ENCODE measurements at regions not wholly inside any gene's neighbourhood (a gene's known extent, or its start where the extent isn't known, plus 50 kb on each side); places are given as distances from the start of the nearest gene placed in this dataset.
"Not testable (repeated sequence)": the region's sequence is repeated elsewhere in the genome, so short reads cannot be mapped to it uniquely, and the experiment has no call there.

DNA sequence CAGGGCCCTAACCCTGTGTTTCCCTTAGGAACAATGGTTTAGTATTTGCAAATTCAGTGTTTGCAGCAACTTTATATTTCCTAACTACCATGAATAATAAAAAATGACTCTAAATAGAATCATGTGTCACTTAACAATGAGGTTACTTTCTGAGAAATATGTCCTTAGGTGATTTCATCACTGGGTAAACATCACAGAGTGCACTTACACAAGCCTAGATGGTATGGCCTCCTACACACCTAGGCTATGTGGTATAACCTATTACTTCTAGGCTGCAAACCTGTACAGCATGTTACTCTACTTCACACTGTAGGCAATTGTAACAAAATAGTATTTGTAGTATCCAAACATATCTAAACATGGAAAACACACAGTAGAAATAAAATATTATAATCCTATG is 1174.6 kb upstream of the LRRTM3 start:
- H3K9me3 ChIP-seq (ENCODE audit: control insufficient read depth, insufficient read depth, low read length), result no peaks in the 10 kb centered on the region
- H3K4me1 ChIP-seq (ENCODE audit: insufficient read depth, low read length), result no peaks in the 10 kb centered on the region
- H3K9ac ChIP-seq (ENCODE audit: low read depth, low read length), result no peak overlapping the region
- no peaks in the 10 kb centered on the region for H3K36me3 ChIP-seq (ENCODE audit: insufficient read depth, low read length)

DNA sequence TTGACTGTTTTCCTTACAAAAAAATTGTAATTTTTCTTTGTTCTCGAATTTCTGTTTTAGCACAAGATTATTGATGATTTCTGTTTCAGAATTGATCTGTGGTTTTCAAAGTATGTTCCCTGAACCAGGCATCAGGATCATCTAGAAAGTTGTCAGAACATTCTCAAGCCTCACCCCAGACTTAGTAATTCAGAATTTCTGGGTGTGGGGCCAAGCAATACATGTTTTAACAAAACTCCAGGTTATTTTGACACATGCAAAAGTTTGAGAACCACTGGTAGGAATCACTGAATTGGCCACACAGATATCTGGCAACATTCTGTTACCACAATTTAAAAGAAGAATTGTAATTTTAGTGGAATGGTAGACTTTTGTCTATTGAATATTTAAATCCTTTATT is 1173.9 kb upstream of the LRRTM3 start:
- no peaks in the 10 kb centered on the region for H3K36me3 ChIP-seq (ENCODE audit: insufficient read depth, low read length)
- H3K9me3 ChIP-seq (ENCODE audit: control insufficient read depth, insufficient read depth, low read length), result no peaks in the 10 kb centered on the region
- H3K9ac ChIP-seq (ENCODE audit: low read depth, low read length), result no peak overlapping the region
- no peaks in the 10 kb centered on the region for H3K4me1 ChIP-seq (ENCODE audit: insufficient read depth, low read length)

DNA sequence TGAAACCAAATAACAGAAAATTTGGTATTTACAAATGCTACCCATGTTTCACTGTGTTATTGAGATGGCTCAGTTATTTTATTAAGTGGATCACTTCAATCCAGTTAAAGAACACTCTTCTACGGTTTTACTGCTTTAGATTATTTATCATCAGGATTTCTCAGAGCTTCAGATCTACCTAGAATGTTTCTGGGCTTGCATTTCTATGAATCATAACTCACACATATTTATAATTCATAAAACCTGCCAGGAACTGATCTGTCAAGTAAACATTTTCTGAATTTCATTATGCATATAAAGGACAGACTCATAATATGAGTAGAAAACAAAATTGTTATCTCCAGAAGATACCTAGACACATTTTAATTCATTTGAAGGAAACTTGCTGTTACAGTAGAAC is 1172.3 kb upstream of the LRRTM3 start:
- Histone ChIP-seq H3K4me1 (ENCODE audit: insufficient read depth, low read length) (no peaks in the 10 kb centered on the region), H3K9me3 (ENCODE audit: control insufficient read depth, insufficient read depth, low read length) (no peaks in the 10 kb centered on the region), H3K9ac (ENCODE audit: low read depth, low read length) (no peak overlapping the region), H3K36me3 (ENCODE audit: insufficient read depth, low read length) (no peaks in the 10 kb centered on the region)

DNA sequence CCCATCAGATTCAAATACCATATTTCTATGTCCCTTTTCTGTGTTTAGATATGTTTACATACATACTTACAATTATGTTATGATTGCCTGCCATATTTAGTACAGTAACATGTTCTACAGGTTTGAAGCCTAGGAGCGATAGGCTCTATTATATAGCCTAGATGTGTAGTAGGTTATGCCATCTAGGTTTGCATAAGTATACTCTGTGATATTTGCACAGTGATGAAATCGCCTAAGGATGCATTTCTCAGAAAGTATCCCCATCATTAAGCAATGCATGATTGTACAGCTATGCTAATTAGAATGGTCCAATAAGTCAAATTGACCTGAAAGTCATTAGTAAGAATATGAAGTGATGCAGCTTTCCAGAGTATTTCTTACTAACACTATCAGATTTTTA is 1171.7 kb upstream of the LRRTM3 start:
- Histone ChIP-seq H3K36me3 (ENCODE audit: insufficient read depth, low read length) (no peaks in the 10 kb centered on the region), H3K9ac (ENCODE audit: low read depth, low read length) (no peak overlapping the region), H3K9me3 (ENCODE audit: control insufficient read depth, insufficient read depth, low read length) (no peaks in the 10 kb centered on the region), H3K4me1 (ENCODE audit: insufficient read depth, low read length) (no peaks in the 10 kb centered on the region)

DNA sequence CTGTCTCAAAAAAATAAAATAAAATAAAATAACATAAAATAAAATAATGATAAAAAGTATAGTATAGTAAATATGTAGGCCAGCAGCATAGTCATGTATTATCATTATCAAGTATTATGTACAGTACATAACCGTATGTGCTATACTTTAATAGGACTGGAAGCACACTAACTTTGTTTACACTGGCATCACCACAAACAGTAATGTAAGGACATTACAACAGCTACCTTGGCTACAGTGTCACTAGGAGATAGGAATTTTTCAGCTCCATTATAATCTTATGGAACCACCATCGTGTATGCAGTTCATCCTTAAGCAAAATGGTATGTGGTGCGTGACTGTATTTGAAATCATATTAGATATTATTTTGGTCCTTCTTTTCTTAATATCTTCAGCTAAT is 1163.5 kb upstream of the LRRTM3 start:
- H3K4me1 ChIP-seq (ENCODE audit: insufficient read depth, low read length), result no peaks in the 10 kb centered on the region
- H3K9ac ChIP-seq (ENCODE audit: low read depth, low read length), result no peak overlapping the region
- no peaks in the 10 kb centered on the region for H3K9me3 ChIP-seq (ENCODE audit: control insufficient read depth, insufficient read depth, low read length)
- no peaks in the 10 kb centered on the region for H3K36me3 ChIP-seq (ENCODE audit: insufficient read depth, low read length)

DNA sequence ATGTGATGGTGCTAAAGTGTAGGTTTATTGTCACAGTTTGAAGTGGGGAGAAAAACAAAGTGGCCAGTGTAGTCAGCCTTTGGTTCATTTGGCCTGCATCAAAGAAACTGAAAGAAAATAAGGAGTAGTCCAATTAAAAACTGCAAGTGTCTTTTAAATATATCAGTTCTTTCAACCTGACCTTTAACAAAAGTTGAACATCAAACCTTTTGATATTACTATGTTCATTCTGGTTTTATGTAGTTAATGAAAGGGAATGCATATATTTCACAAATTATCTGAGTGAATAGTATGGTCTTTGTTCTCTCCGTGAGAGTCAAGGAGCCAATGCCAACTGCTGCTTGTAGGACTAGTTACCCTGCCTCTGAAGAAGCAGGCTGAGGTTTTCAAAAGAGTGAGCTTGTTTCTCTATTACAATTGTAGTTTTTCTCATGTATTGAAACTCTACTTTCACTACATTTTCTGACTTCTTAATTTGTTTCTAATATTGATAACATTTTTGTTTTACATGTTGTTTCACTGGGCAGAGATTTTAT is 1160.8 kb upstream of the LRRTM3 start:
- Histone ChIP-seq H3K4me1 (ENCODE audit: insufficient read depth, low read length) (no peaks in the 10 kb centered on the region), H3K9me3 (ENCODE audit: control insufficient read depth, insufficient read depth, low read length) (no peaks in the 10 kb centered on the region), H3K36me3 (ENCODE audit: insufficient read depth, low read length) (no peaks in the 10 kb centered on the region), H3K9ac (ENCODE audit: low read depth, low read length) (no peak overlapping the region)

DNA sequence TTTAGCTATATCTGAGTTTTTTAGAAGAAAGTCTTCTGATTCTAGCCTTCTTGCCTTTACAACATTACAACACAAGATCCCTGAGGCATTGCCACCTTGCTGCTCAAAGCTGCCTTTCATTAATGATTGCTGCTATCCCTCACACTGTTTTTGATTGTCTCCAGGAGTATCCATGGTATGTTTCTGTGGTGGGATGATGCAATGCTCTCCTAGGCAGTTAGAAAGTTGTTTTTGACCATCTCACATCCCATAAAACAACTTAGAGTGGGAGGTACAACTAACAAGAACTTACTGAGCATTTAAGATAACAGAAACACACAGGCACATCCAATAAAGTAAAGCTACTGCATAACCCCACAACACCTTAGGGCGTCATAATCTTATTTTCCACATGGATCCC is 1156.0 kb upstream of the LRRTM3 start:
- H3K36me3 ChIP-seq (ENCODE audit: insufficient read depth, low read length), result no peaks in the 10 kb centered on the region
- no peaks in the 10 kb centered on the region for H3K4me1 ChIP-seq (ENCODE audit: insufficient read depth, low read length)
- no peak overlapping the region for H3K9ac ChIP-seq (ENCODE audit: low read depth, low read length)
- H3K9me3 ChIP-seq (ENCODE audit: control insufficient read depth, insufficient read depth, low read length), result no peaks in the 10 kb centered on the region

DNA sequence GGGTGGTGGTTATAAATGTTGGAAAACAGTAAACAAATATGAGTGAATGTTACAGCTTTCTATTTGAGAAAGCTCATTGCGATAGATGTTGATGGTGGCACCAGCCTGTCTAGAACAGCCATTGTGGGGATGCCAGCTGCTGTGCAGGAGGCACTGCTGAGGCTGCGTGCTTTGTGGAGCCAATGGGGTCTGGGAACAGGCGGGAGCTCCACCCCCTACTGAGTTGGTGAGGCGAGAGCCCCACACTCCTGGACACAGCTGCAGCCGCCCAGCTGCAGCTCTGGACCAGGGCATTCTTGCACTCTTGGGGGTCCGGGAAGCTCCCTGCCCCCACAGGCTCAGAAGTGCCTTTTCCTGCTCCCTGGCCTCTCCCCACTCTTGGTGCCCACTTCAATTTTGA is 1147.1 kb upstream of the LRRTM3 start:
- Histone ChIP-seq H3K9ac (ENCODE audit: low read depth, low read length) (no peak overlapping the region), H3K36me3 (ENCODE audit: insufficient read depth, low read length) (no peaks in the 10 kb centered on the region), H3K4me1 (ENCODE audit: insufficient read depth, low read length) (no peaks in the 10 kb centered on the region), H3K9me3 (ENCODE audit: control insufficient read depth, insufficient read depth, low read length) (peaks cover 3% of the 10 kb centered on the region; the same call in 1 of the 2 replicates)

DNA sequence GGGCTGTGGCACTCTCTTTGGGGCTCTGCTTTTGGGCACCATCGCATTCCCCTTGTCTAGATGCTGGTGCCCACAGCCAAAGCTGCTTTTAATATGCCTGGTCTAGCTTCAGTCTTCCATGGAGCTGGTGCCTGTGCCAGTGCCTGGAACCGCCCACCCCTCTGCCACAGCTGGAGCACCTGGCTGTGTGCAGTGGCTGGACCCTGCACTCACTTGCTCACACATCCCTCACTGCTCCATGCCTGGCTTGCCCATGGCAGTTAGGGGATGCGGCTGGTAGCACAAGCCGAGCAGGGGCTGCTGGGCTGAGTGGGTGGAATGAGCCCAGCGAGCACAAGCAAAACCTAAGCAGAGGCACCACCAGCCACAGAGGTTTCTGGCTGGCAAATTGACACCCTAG is 1145.9 kb upstream of the LRRTM3 start:
- Histone ChIP-seq H3K9me3 (ENCODE audit: control insufficient read depth, insufficient read depth, low read length) (peaks cover 3% of the 10 kb centered on the region; the same call in 1 of the 2 replicates), H3K4me1 (ENCODE audit: insufficient read depth, low read length) (no peaks in the 10 kb centered on the region), H3K36me3 (ENCODE audit: insufficient read depth, low read length) (no peaks in the 10 kb centered on the region)

DNA sequence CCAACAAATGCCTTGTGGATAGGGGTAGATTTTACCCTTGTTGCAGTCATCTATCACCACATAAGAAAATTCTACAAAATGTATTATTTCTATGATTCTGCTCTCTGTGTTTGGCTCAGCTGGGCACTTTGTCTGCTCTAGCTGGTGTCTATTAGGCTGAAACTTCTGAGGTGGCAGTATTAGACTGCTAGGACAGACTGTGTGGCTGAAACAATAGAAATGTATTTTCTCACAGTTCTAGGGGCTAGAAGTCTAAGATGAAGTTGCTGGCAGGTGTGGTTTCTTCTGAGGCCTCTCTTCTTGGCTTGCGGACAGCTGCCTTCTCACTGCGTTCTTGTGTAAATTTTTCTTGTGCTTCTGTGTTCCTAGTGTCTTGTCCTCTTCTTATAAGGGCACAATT is 1139.6 kb upstream of the LRRTM3 start:
- H3K4me1 ChIP-seq (ENCODE audit: insufficient read depth, low read length), result no peaks in the 10 kb centered on the region
- no peaks in the 10 kb centered on the region for H3K9me3 ChIP-seq (ENCODE audit: control insufficient read depth, insufficient read depth, low read length)
- H3K36me3 ChIP-seq (ENCODE audit: insufficient read depth, low read length), result no peaks in the 10 kb centered on the region
- H3K9ac ChIP-seq (ENCODE audit: low read depth, low read length), result no peak overlapping the region

More for the DNA sequence above, 1145.9 kb upstream of the LRRTM3 start:
- H3K9ac ChIP-seq (ENCODE audit: low read depth, low read length), result no peak overlapping the region

DNA sequence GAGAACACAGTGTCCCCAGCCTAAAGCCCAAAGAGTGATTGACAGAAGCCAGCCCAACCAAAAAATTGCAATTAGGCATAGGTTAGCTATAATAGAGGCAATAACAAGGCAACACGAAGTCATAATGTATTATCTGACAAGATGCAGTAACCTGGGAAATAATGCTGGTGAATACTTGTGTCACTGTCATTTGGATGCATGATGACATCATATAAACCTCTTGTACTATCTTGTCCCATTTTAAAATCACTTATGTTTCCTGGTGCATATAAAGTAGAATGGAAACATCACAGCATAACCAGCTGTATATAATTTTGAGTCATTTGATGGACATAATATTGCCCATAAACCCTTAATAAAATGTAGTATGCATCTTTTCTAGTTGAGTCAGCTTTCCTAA is 1138.3 kb upstream of the LRRTM3 start:
- Histone ChIP-seq H3K9me3 (ENCODE audit: control insufficient read depth, insufficient read depth, low read length) (no peaks in the 10 kb centered on the region), H3K9ac (ENCODE audit: low read depth, low read length) (no peak overlapping the region), H3K36me3 (ENCODE audit: insufficient read depth, low read length) (no peaks in the 10 kb centered on the region), H3K4me1 (ENCODE audit: insufficient read depth, low read length) (0 out of 2 replicates have a peak, but pooled peaks cover 5% of the 10 kb centered on the region)

DNA sequence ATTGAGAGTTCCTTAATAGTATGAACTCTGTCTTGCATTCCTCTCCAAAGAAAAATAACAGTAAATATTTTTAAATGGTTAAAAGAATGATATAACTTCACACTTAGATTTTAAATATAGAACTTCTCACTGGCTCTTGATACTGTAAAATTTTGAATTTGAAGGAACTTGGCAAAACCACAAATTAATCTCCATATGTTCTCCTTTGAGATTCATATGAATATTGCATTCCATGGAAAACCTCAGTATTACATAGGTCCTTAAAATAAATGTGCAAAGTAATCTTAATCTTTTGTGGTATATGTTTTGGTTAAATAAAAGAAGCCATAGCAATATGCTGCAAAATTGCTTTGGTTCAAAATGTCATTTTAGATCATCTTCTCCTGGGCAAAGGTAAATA is 1137.6 kb upstream of the LRRTM3 start:
- Histone ChIP-seq H3K4me1 (ENCODE audit: insufficient read depth, low read length) (0 out of 2 replicates have a peak, but pooled peaks cover 5% of the 10 kb centered on the region), H3K9me3 (ENCODE audit: control insufficient read depth, insufficient read depth, low read length) (no peaks in the 10 kb centered on the region), H3K9ac (ENCODE audit: low read depth, low read length) (no peak overlapping the region), H3K36me3 (ENCODE audit: insufficient read depth, low read length) (no peaks in the 10 kb centered on the region)

DNA sequence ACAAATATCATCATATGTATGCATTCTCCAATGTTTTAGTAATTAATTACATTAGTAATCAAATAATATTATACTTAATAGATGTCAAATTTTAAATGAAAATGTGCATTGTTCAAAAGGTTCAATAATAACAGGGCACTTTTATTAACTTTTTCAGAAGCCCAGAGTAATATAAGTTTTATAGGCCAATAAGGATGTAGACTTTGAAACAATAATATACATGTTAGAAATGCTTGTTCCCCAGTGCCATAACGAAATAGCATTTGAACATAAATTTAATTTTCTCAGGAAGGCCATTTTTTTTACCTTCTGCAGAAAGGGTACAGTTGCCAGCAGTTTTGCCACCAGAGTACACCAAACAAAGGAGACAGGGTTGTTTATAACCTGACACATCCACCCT is 1133.9 kb upstream of the LRRTM3 start:
- Histone ChIP-seq H3K36me3 (ENCODE audit: insufficient read depth, low read length) (no peaks in the 10 kb centered on the region), H3K9me3 (ENCODE audit: control insufficient read depth, insufficient read depth, low read length) (no peaks in the 10 kb centered on the region), H3K9ac (ENCODE audit: low read depth, low read length) (no peak overlapping the region), H3K4me1 (ENCODE audit: insufficient read depth, low read length) (0 out of 2 replicates have a peak, but pooled peaks cover 5% of the 10 kb centered on the region)

DNA sequence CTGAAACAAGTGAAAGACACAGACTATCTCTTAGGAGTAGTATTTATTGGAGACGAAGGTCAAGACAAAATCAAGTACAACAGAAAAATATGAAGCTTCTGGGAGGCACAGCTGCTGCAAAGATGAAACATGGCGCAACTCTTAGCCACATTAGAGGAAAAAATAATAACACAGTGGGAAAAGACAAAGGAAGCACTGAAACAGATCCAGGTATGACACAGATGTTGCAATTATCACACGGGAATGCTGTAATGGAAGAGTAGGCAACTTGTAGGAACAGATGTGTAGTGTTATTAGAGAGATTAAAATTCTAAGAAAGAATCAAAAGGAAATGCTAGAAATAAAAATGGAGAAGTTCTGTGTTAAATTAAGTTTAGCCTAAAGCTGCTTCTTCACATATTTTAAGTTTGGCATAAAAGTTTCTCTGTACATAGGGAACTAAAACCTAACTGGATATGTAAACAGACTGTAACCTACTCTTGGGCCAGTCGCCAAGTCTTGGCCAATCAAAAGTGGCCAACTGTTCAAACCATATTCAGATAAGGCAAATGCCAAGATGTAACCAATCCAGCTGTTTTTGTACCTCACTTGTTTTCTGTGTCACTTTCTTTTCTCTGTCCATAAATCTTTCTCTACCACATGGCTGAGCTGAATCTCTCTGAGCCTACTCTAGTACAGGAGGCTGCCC is 1132.0 kb upstream of the LRRTM3 start:
- Histone ChIP-seq H3K9ac (ENCODE audit: low read depth, low read length) (no peak overlapping the region), H3K36me3 (ENCODE audit: insufficient read depth, low read length) (no peaks in the 10 kb centered on the region), H3K9me3 (ENCODE audit: control insufficient read depth, insufficient read depth, low read length) (no peaks in the 10 kb centered on the region), H3K4me1 (ENCODE audit: insufficient read depth, low read length) (0 out of 2 replicates have a peak, but pooled peaks cover 5% of the 10 kb centered on the region)

DNA sequence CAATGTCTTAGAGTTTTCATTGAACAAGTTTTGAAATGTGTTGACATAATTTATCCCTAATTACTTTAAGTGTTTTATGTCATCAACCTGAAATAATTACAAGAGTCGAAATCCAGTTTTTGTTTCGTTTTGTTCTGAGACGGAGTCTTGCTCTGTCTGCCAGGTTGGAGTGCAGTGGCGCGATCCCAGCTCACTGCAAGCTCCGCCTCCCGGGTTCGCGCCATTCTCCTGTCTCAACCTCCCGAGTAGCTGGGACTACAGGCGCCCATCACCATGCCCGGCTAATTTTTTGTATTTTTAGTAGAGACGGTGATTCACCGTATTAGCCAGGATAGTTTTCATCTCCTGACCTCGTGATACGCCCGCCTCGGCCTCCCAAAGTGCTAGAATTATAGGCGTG is 1131.0 kb upstream of the LRRTM3 start:
- H3K9me3 ChIP-seq (ENCODE audit: control insufficient read depth, insufficient read depth, low read length); H3K9ac ChIP-seq (ENCODE audit: low read depth, low read length); H3K4me1 ChIP-seq (ENCODE audit: insufficient read depth, low read length); H3K36me3 ChIP-seq (ENCODE audit: insufficient read depth, low read length): not testable (repeated sequence)

Measured in ES-I3 (cell line).